Adrenal gland (tissue), 5 donors: ENCODE measurements at regions not wholly inside any gene's neighbourhood (a gene's known extent, or its start where the extent isn't known, plus 50 kb on each side); places are given as distances from the start of the nearest gene placed in this dataset.

Experiments
- POLR2A ChIP-seq, 2 donors: fragments of 450-650 bp; IDR thresholded peaks; one replicate each; pipeline ENCODE4 v1.6.1; 2017; ENCODE audit warnings: antibody characterized with exemption in 2 of 2, mild to moderate bottlenecking in 2 of 2, moderate library complexity in 1 of 2
- TF ChIP-seq, protein P1 (sequence below), 6 experiments: fragments of 450-650 bp in 4 of 6; fragments of 200-600 bp in 2 of 6; sonication (generic) in 1 of 6; IDR thresholded peaks; 1 replicate in 5 of 6; 2 replicates in 1 of 6; pipeline versions ENCODE4 v1.5.1 to v1.8.0; 2016 to 2021; ENCODE audit warnings: antibody characterized with exemption in 6 of 6, mild to moderate bottlenecking in 2 of 6, moderate library complexity in 1 of 6
- donor health status: DM: no; HTN: no; CAD: no.

DNA sequence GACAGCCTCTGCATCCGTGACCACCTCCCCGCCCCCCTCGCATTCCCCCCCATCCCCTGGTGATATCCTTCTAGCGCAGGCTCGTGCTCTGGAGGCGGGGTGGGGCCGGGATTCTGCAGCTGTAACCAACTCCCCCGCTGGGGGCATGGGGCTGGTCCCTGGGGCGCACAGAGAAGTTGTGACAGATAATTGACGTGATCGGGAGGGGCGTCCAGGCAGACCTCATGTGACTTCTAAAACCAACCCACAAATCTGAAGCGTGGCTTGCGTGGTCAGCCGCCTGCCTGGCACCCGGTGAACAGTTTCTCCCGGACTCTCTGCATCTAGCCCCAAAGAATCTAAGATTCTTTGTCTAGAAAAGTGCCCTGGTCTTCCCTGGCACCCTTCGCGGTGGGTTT, 100.6 kb upstream of the IGF1R start:
- TF ChIP-seq POLR2A (IDR thresholded peaks at IDR 0.05): no peak
- TF ChIP-seq, protein P1, sequence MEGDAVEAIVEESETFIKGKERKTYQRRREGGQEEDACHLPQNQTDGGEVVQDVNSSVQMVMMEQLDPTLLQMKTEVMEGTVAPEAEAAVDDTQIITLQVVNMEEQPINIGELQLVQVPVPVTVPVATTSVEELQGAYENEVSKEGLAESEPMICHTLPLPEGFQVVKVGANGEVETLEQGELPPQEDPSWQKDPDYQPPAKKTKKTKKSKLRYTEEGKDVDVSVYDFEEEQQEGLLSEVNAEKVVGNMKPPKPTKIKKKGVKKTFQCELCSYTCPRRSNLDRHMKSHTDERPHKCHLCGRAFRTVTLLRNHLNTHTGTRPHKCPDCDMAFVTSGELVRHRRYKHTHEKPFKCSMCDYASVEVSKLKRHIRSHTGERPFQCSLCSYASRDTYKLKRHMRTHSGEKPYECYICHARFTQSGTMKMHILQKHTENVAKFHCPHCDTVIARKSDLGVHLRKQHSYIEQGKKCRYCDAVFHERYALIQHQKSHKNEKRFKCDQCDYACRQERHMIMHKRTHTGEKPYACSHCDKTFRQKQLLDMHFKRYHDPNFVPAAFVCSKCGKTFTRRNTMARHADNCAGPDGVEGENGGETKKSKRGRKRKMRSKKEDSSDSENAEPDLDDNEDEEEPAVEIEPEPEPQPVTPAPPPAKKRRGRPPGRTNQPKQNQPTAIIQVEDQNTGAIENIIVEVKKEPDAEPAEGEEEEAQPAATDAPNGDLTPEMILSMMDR (IDR thresholded peaks at IDR 0.05): no peak
